Panc1 (cell line): ENCODE measurements at regions not wholly inside any gene's neighbourhood (a gene's known extent, or its start where the extent isn't known, plus 50 kb on each side); places are given as distances from the start of the nearest gene placed in this dataset.

ENCODE experiments used
- ATAC-seq: fragments of 200-7000 bp; cut with Tn5 transposase; 2 replicates; pipeline ENCODE4 v1.9.1; 2020; ENCODE audit warnings: mild to moderate bottlenecking, moderate library complexity
- BruUV-seq: library from RNA; stranded (reverse); fragments of 400-500 nt; replicated peaks from 2 replicates; lab custom pipeline; 2021; lab: Mats Ljungman, UMichigan
- CTCF ChIA-PET: fragments of 300-600 bp; sonication (Branson Sonifier 250); formaldehyde crosslinking; loops from one replicate; lab custom pipeline; 2022; ENCODE audit warnings: antibody characterized with exemption; lab: Charles Lee
- POLR2A ChIA-PET: fragments of 300-600 bp; sonication (Branson Sonifier 250); formaldehyde crosslinking; loops from one replicate; lab custom pipeline; 2022; ENCODE audit warnings: antibody characterized with exemption; lab: Charles Lee
- DNase-seq: peaks from one replicate; pipeline ENCODE4 v3.0.0-alpha.2; 2010; ENCODE audit warnings: low read depth, low spot score
- H3K27ac ChIP-seq: 2 replicates; pipeline ENCODE4 v1.5.1; 2011; ENCODE audit warnings: mild to moderate bottlenecking, low read length, inconsistent platforms
- H3K27me3 ChIP-seq: fragments of 200-500 bp; sonication (Bioruptor generic); 2 replicates; pipeline ENCODE4 v1.6.0; 2014; ENCODE audit warnings: low read length, inconsistent platforms; ENCODE audit not compliant: control insufficient read depth, insufficient read depth
- H3K36me3 ChIP-seq: fragments of 200-500 bp; sonication (Bioruptor generic); 2 replicates; pipeline ENCODE4 v1.5.1; 2014; ENCODE audit warnings: inconsistent platforms, mild to moderate bottlenecking, low read length, moderate library complexity; ENCODE audit not compliant: control insufficient read depth, insufficient read depth
- H3K4me1 ChIP-seq: 2 replicates; pipeline ENCODE4 v1.5.1; 2011; ENCODE audit warnings: inconsistent platforms, mild to moderate bottlenecking, low read length, moderate library complexity; ENCODE audit not compliant: control insufficient read depth, insufficient read depth
- H3K4me3 ChIP-seq, 2 experiments: 2 replicates each; pipeline ENCODE4 v1.5.1; 2011 to 2012; ENCODE audit warnings: low read depth in 2 of 2, low read length in 2 of 2, mild to moderate bottlenecking in 2 of 2, inconsistent platforms in 1 of 2, moderate library complexity in 1 of 2
- H3K9me3 ChIP-seq: fragments of 200-500 bp; sonication (Bioruptor generic); 2 replicates; pipeline ENCODE4 v1.5.1; 2014; ENCODE audit warnings: low read depth, mild to moderate bottlenecking, inconsistent platforms, low read length, moderate library complexity; ENCODE audit not compliant: control insufficient read depth, insufficient read depth
- CTCF ChIP-seq: fragments of 450-650 bp; IDR thresholded peaks from 2 replicates; pipeline ENCODE4 v1.5.1; 2017; ENCODE audit warnings: mild to moderate bottlenecking
- POLR2AphosphoS5 ChIP-seq: IDR thresholded peaks from 2 replicates; pipeline ENCODE4 v1.6.1; 2012; ENCODE audit warnings: mild to moderate bottlenecking, low read depth, low read length, moderate library complexity
- REST ChIP-seq, 2 experiments: IDR thresholded peaks; 2 replicates each; pipeline ENCODE4 v1.6.1; 2011 to 2012; ENCODE audit warnings: low read depth in 2 of 2, control low read depth in 1 of 2, low read length in 1 of 2, mild to moderate bottlenecking in 1 of 2, moderate library complexity in 1 of 2; ENCODE audit not compliant: insufficient read depth in 1 of 2
- SIN3A ChIP-seq: IDR thresholded peaks from 2 replicates; pipeline ENCODE4 v1.6.1; 2012; ENCODE audit warnings: low read depth, mild to moderate bottlenecking, low read length, moderate library complexity, borderline replicate concordance; ENCODE audit not compliant: insufficient read depth
- TCF7L2 ChIP-seq: IDR thresholded peaks from 2 replicates; pipeline ENCODE4 v1.6.1; 2011; ENCODE audit warnings: mild to moderate bottlenecking, low read depth, low read length, inconsistent platforms
- in situ Hi-C: cut with HindIII; loops from 2 replicates; pipeline ENCODE4 v1.10.0; 2016; ENCODE audit warnings: low sequenced_read_pairs, low pct_unique_long_range_greater_than_20kb
- intact Hi-C: fragments of 100-400 bp; cut with micrococcal nuclease; formaldehyde crosslinking; loops from one replicate; pipeline ENCODE4 v1.10.0; 2022; ENCODE audit not compliant: unreplicated experiment

GRCh38 chr20:48234951-48235350 lies 449.7 kb upstream of the SULF2 start:
- BruUV-seq, result no TSS peak
- Histone ChIP-seq H3K4me1 (no peaks in the 10 kb centered on the region), H3K36me3 (no peaks in the 10 kb centered on the region), H3K27me3 (no peaks in the 10 kb centered on the region; the same call in 1 of the 2 replicates), H3K9me3 (no peaks in the 10 kb centered on the region), H3K4me3 (no peak overlapping the region), H3K27ac (no peak overlapping the region)
- no peak for ATAC-seq
- in situ Hi-C loops (no loop called here), intact Hi-C loops (no loop called here)
- no peak for DNase-seq
- ChIA-PET POLR2A (interaction anchor here (0.6 kb wide), 1 partner anchor 415 kb away, joined by 3 read pairs; no protein-coding TSS in a partner anchor), CTCF (no interaction called here)
- TF ChIP-seq POLR2AphosphoS5 (no peak), TCF7L2 (no peak), REST (IDR thresholded peaks at IDR 0.05; ENCODE audit: insufficient read depth in 1 of 2, low read depth in 2 of 2, low read length in 1 of 2) (no peak), CTCF (no peak), SIN3A (no peak)

GRCh38 chr20:48231253-48231930 lies 446.1 kb upstream of the SULF2 start:
- Histone ChIP-seq H3K4me3 (no peak overlapping the region), H3K4me1 (no peaks in the 10 kb centered on the region), H3K36me3 (no peaks in the 10 kb centered on the region), H3K27ac (no peak overlapping the region), H3K9me3 (no peaks in the 10 kb centered on the region), H3K27me3 (no peaks in the 10 kb centered on the region; the same call in 1 of the 2 replicates)
- TF ChIP-seq REST (IDR thresholded peaks at IDR 0.05; ENCODE audit: insufficient read depth in 1 of 2, low read depth in 2 of 2, low read length in 1 of 2) (no peak), TCF7L2 (no peak), POLR2AphosphoS5 (no peak), SIN3A (no peak), CTCF (no peak)
- no peak for ATAC-seq
- BruUV-seq, result no TSS peak
- CTCF ChIA-PET, result no interaction called here
- in situ Hi-C loops, result no loop called here
- no peak for DNase-seq
- POLR2A ChIA-PET, result no interaction called here
- intact Hi-C loops, result no loop called here
